GM12872 (cell line): ENCODE measurements at regions not wholly inside any gene's neighbourhood (a gene's known extent, or its start where the extent isn't known, plus 50 kb on each side); places are given as distances from the start of the nearest gene placed in this dataset.

Experiments
- TF ChIP-seq, protein P1 (sequence below): IDR thresholded peaks from 3 replicates; pipeline ENCODE4 v1.5.1; 2011; ENCODE audit warnings: low read depth, mild to moderate bottlenecking, low read length, moderate library complexity; ENCODE audit not compliant: insufficient read depth

- TF ChIP-seq, protein P1, sequence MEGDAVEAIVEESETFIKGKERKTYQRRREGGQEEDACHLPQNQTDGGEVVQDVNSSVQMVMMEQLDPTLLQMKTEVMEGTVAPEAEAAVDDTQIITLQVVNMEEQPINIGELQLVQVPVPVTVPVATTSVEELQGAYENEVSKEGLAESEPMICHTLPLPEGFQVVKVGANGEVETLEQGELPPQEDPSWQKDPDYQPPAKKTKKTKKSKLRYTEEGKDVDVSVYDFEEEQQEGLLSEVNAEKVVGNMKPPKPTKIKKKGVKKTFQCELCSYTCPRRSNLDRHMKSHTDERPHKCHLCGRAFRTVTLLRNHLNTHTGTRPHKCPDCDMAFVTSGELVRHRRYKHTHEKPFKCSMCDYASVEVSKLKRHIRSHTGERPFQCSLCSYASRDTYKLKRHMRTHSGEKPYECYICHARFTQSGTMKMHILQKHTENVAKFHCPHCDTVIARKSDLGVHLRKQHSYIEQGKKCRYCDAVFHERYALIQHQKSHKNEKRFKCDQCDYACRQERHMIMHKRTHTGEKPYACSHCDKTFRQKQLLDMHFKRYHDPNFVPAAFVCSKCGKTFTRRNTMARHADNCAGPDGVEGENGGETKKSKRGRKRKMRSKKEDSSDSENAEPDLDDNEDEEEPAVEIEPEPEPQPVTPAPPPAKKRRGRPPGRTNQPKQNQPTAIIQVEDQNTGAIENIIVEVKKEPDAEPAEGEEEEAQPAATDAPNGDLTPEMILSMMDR: no peak
These were observed 680.8 kb downstream of the LIG4 start for GRCh38 chr13:107534548-107534947.

DNA sequence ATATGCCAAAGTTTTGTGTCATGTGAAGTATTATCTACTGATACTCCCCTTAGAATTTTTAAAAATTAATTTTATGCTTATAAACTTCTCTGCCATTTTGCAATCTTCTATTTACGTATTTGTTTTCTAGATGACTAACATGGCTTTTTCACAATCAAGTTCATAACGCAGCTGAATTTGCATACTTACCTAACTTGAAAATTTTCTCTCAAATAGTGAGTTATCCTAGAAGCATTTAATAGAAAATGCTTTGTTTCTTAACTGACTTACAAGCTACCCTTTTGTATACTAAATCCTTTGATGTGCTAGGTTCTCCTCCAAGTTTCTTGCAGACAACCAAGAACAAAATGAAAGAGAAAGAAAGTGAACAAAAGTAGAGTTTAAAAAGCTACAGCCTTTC, 683.5 kb downstream of the LIG4 start:
- TF ChIP-seq, protein P1: no peak

DNA sequence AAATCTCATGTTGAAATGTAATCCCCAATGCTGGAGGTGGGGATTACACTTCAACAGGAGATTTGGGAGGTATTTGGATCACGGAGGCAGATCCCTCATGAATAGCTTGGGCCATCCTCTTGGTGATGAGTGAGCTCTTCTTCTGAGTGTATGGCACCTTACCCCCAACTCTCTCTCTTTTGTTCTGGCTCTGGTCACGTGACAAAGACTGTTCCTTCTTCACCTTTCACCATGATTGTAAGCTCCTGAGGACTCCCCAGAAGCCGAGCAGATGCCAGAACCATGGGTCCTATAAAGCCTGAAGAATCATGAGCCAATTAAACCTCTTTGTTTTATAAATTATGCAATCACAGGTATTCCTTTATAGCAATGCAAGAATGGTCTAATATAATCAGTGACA, 684.2 kb downstream of the LIG4 start:
- TF ChIP-seq, protein P1: no peak

DNA sequence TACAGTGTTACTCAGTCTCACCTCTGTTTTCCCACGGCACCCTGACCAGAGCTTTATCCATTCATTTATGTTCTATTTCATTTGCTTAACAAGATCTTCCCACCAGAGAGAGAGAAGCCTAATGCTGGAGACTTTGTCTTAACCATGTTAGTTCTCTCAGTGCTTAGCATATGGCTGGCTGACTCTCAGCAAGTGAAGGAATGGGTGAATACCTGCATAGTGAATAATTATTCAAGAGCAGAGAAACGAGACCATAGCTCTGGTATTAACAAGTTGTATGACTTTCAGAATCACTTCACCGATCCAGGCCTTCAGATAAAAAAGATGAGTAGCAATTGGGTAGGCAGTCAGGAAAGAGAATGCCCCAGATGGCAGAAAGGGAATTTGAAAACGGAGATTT, 686.3 kb downstream of the LIG4 start:
- TF ChIP-seq, protein P1: no peak

DNA sequence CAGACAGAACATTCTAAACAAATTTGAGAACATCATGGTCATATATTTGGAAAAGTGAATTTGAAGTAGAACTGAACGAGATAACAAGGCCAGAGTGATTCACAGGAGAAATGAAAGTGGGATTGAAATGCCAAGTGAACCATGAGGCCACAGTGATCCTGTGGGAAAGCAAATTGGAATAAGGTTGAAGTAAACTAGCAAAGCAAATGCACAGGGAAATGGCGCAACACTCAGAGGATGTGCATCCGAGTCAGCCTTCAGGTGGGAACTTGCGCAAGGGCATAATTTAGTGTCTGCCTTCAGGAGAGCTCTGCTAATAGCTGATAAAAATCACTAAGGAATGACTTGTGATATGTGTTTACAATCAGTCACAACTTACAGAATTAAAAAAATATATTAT, 696.6 kb downstream of the LIG4 start:
- TF ChIP-seq, protein P1: no peak

- TF ChIP-seq, protein P1: no peak
These were observed 697.0 kb downstream of the LIG4 start for GRCh38 chr13:107518292-107518691.

DNA sequence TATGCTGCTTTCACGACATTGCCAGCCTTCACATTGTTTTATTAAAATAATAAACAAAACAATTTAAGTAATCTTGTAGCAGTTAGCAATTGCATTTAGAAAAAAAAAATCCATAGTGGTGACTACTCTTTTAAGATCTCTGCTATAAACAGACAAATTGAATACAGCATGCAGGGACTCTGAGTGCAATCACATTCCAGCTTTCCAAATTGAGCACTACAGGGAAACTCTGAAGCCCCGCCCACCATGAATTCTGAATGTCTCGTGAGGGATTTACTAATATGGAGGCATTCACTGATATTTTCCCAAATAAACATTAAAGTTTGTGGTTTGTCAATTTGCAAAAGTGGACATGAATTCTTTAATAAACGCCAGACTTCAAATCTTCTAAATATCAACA, 698.8 kb downstream of the LIG4 start:
- TF ChIP-seq, protein P1: no peak

- TF ChIP-seq, protein P1: no peak
These were observed 702.8 kb downstream of the LIG4 start for GRCh38 chr13:107512551-107512950.
